GM13977 (cell line): ENCODE measurements at regions not wholly inside any gene's neighbourhood (a gene's known extent, or its start where the extent isn't known, plus 50 kb on each side); places are given as distances from the start of the nearest gene placed in this dataset.
"Not testable (repeated sequence)": the region's sequence is repeated elsewhere in the genome, so short reads cannot be mapped to it uniquely, and the experiment has no call there.

Source experiments
- DNase-seq: peaks from one replicate; pipeline ENCODE4 v3.0.0; 2012; ENCODE audit warnings: low spot score
- CTCF ChIP-seq: IDR thresholded peaks from 2 replicates; pipeline ENCODE4 v1.5.1; 2012; ENCODE audit warnings: mild to moderate bottlenecking, control low read depth; ENCODE audit not compliant: insufficient read depth; ENCODE audit errors: extremely low read depth, missing control alignments
- in situ Hi-C: fragments of 300-500 bp; cut with MboI; formaldehyde crosslinking; loops from one replicate; pipeline ENCODE4 v1.12.0; 2022; ENCODE audit warnings: low sequenced_read_pairs, low pct_unique_long_range_greater_than_20kb, mixed read lengths, inconsistent platforms; ENCODE audit not compliant: unreplicated experiment

DNA sequence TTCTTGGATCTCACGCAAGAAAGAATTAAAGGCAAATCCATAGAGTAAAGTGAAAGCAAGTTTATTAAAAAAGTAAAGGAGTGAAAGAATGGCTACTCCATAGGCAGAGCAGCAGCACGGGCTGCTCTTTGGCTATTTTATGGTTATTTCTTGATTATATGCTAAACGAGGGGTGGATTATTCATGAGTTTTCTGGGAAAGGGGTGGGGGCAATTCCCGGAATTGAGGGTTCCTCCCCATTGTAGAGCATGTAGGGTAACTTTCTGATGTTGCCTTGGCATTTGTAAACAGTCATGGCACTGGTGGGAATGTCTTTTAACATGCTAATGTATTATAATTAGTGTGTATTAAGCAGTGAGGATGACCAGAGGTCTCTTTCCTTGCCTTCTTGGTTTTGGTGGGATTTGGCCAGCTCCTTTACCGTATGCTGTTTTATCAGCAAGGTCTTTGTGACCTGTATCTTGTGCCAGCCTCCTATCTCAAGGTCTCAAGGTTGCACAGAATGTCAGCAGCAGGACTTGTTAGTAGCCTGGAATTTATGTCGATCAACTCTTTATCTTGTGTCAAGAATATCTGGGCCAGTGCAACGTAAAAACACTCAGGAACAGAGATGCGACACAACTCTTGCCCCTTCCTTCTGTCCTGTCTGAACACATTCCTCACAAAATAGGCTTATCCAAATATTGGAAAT lies 931.4 kb downstream of the QKI start:
- DNase-seq, result no peak

GRCh38 chr6:164345327-164345726 lies 930.8 kb downstream of the QKI start:
- in situ Hi-C loops, result no loop called here

More for the DNA sequence above, 931.4 kb downstream of the QKI start:
- in situ Hi-C loops, result no loop called here
- TF ChIP-seq CTCF, result no peak

DNA sequence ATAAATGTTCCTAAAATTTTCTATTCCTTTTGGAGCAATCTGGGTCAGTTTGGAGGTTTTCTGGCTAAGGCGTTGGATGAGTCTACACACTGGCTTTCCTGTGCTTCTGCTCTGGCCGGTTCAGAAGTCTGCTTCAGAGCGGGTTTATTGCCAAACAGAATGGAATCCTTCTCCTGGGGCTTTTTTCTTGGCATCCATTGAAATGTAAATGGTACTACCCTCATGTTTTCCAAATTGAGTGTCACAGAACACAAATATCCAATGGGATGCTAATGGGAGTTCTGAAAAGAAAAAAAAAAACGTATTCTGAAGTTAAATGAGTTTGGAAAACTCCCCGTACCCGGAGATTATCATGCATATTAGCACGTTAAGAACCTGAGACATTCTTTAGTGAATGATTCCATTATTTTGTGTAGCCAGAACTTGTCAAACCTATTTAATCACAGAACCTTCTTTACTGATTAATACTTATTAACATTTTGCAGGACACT lies 930.3 kb downstream of the QKI start:
- in situ Hi-C loops, result no loop called here
- TF ChIP-seq CTCF, result no peak
- DNase-seq, result no peak

More at GRCh38 chr6:164345327-164345726, 930.8 kb downstream of the QKI start:
- no peak for DNase-seq
- TF ChIP-seq CTCF, result no peak

- in situ Hi-C loops, DNase-seq: not testable (repeated sequence)
Measured at GRCh38 chr6:164339442-164339841, 924.9 kb downstream of the QKI start.

DNA sequence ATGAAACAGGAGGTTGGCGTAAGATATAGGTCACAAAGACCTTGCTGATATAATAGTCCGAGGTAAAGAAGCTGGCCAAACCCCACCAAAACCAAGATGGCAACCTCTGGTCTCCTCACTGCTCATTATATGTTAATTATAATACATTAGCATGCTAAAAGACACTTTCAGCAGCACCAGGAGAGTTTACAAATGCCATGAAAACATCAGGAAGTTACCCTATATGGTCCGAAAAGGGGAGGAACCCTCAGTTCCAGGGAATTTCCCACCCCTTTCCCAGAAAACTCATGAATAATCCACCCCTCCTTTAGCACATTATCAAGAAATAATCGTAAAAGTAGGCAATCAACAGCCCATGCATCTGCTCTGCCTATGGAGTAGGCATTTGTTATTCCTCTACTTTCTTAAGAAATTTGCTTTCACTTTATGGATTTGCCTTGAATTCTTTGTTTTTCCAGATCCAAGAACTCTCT lies 923.4 kb downstream of the QKI start:
- in situ Hi-C loops, result no loop called here
- no peak for TF ChIP-seq CTCF
- DNase-seq, result no peak

DNA sequence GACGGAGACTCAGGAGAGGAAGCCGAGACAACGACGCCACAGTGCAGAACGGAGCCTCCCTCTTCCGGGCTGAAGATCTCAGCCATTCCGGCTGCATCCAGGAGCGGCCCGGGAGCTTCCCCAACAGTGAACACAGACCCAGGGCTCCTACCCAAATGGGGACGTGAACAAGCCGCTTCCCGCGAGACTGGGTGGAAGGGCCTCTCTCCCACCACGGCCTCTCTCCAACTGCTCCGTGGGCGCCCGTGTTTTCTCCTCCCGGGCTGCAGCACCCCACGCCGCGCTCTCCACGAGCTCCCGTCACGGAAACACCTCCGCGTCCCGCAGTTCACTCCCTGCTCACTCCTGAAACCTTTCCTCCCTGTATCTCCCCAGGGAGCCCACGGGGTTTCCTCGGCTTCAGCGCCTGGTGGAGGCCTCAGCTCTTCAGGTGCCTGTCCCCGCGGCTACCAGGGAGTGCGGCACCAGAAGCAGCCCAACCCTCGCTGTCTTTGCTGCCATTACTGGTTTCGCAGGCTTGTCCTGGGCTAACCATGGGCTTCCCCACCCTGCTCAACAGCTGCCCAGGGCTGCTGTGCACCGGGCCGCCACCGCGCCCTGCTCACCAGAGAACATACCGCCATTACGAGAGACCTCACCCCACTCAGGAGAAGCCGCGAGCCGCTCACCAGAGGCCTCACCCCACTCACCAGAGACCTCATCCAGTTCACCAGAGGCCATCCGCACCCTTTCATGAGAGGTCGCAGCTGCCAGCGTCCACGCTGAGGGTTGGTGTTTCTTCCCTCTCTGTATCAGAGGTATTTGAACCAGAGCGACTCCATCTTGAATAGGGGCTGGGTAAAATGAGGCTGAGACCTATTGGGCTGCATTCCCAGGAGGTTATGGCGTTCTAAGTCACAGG lies 922.8 kb downstream of the QKI start:
- in situ Hi-C loops, result no loop called here
- TF ChIP-seq CTCF, result no peak
- DNase-seq, result no peak

DNA sequence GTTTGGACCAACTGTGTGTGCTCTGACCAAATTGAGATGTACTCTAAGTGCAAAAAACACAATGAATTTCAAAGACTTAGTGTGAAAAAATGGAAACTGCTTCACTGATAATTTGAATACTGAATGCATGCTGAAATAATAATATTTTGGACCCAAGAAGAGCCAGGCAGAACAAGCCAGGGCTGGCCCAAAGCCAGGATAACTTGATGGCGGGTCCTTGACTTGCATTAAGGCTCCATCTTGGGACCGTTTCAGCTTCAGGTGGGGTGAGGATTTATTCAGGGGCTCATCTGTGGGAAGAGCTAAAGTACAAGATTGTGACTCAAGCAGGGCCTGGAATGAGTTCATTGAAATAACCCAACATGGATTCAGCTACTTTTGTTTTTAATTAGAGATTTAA lies 921.9 kb downstream of the QKI start:
- TF ChIP-seq CTCF, result no peak
- no peak for DNase-seq

More for the DNA sequence above, 921.9 kb downstream of the QKI start:
- in situ Hi-C loops, result no loop called here
